ENCODE measurements at regions not wholly inside any gene's neighbourhood (a gene's known extent, or its start where the extent isn't known, plus 50 kb on each side); places are given as distances from the start of the nearest gene placed in this dataset.

GRCh38 chr16:63157818-63158217 is 1121.6 kb upstream of the CDH8 start:
- no peak for TF ChIP-seq CTCF (IDR thresholded peaks at IDR 0.05; ENCODE audit: poor library complexity, severe bottlenecking)
- TF ChIP-seq TAF1 (IDR thresholded peaks at IDR 0.05; ENCODE audit: low read depth): no peak
- no peak for TF ChIP-seq EP300 (conservative IDR thresholded peaks at IDR 0.05; ENCODE audit: poor library complexity, severe bottlenecking)
- TF ChIP-seq REST (IDR thresholded peaks at IDR 0.05; ENCODE audit: borderline replicate concordance): no peak
- TF ChIP-seq POLR2AphosphoS5 (IDR thresholded peaks at IDR 0.05): no peak
